AG04450 (cell line): ENCODE measurements at regions not wholly inside any gene's neighbourhood (a gene's known extent, or its start where the extent isn't known, plus 50 kb on each side); places are given as distances from the start of the nearest gene placed in this dataset.

Source experiments
- CTCF ChIA-PET: fragments of 300-600, 350-600 bp; formaldehyde crosslinking; extraction: SDS; loops from one replicate; lab custom pipeline; 2022; ENCODE audit warnings: antibody characterized with exemption, inconsistent platforms; lab: Charles Lee
- POLR2A ChIA-PET: fragments of 350-600 bp; formaldehyde crosslinking; extraction: SDS; loops from one replicate; lab custom pipeline; 2021; ENCODE audit warnings: antibody characterized with exemption, inconsistent platforms; lab: Yijun Ruan, JAX
- DNase-seq: peaks from one replicate; pipeline ENCODE4 v3.0.0-alpha.2; 2011; ENCODE audit warnings: low read depth, low spot score
- H3K27ac ChIP-seq: one replicate; pipeline ENCODE4 v1.5.1; 2012; ENCODE audit warnings: low read depth, low read length, control low read depth
- H3K27me3 ChIP-seq: one replicate; pipeline ENCODE4 v1.6.0; 2012; ENCODE audit warnings: low read length; ENCODE audit not compliant: control insufficient read depth, insufficient read depth
- H3K4me3 ChIP-seq: 2 replicates; pipeline ENCODE4 v1.5.1; 2011; ENCODE audit warnings: mild to moderate bottlenecking, low read depth, low read length, control low read depth
- H3K9me3 ChIP-seq: 2 replicates; pipeline ENCODE4 v1.5.1; 2012; ENCODE audit warnings: low read length; ENCODE audit not compliant: control insufficient read depth, insufficient read depth
- CTCF ChIP-seq: IDR thresholded peaks from 2 replicates; pipeline ENCODE4 v1.5.1; 2011; ENCODE audit warnings: low read depth, low read length, control low read depth, inconsistent platforms

DNA sequence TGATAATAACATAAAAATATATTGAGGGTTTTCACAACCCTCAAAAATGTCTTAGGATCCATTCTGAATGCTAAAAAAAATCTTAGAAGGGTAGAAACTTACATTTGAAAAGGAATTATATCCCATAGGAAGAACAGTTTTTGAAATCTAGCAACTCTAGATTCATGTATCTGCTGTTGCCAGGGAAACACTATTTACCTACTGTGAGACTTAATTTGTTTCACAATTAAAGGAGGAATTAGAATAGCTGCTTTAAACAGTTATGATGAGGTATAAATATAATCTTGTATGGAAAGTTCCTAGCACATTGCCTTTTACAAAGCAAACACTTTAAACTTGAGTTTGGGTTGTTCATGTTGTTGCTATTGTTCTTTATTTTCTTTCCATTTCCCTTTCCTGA, 988.2 kb downstream of the SUCLG1 start:
- no peaks in the 10 kb centered on the region for H3K9me3 ChIP-seq
- no peak for TF ChIP-seq CTCF
- H3K4me3 ChIP-seq = no peak overlapping the region
- DNase-seq = no peak
- POLR2A ChIA-PET = no interaction called here
- H3K27ac ChIP-seq = no peak overlapping the region
- H3K27me3 ChIP-seq = no peaks in the 10 kb centered on the region
- CTCF ChIA-PET = no interaction called here

DNA sequence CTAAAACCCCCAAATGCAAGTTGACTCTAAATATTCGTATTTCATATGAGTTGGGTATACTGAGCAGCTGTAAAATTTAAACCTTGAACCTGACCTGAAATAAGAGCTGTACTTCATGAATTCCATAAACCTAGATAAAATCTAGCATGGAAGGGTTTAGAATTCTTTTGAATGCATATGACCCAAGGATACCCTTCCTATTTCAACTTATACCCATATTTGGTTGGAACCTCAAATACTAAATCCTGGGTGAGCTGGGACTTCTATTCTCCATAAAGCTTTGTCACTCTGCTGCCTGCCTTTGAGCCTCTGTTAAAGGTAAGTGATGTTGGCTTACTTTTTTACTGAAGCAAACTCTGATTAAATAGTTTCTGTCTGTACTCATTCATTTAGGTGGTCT, 994.6 kb downstream of the SUCLG1 start:
- CTCF ChIA-PET = no interaction called here
- POLR2A ChIA-PET = no interaction called here
- Histone ChIP-seq H3K27me3 (no peaks in the 10 kb centered on the region), H3K4me3 (no peak overlapping the region), H3K27ac (no peak overlapping the region), H3K9me3 (no peaks in the 10 kb centered on the region)
- no peak for DNase-seq
- no peak for TF ChIP-seq CTCF

DNA sequence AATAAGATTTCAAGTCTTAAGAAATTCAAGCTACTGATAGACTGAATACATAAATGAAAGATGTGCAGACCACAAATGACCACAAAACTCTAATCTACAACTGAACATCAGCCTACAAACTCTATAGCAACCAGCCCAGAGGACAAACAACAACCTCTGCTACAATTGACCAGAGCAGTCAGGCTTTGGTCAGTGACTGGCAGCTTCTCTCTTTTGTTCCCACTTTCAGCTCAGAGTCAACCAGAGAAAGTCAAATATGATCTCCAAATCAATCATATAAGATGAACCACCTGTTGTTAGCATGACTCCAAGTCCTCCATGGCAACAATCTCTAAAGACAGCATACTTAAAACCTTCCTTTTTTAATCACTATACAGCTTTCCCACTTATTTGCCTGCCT, 996.2 kb downstream of the SUCLG1 start:
- no peak for DNase-seq
- CTCF ChIA-PET = no interaction called here

GRCh38 chr2:83461135-83461534, 997.9 kb downstream of the SUCLG1 start:
- no peaks in the 10 kb centered on the region for H3K27me3 ChIP-seq
- DNase-seq = no peak
- ChIA-PET POLR2A (no interaction called here), CTCF (no interaction called here)
- no peak overlapping the region for H3K27ac ChIP-seq
- no peaks in the 10 kb centered on the region for H3K9me3 ChIP-seq
- TF ChIP-seq CTCF = no peak
- H3K4me3 ChIP-seq = no peak overlapping the region

More for the DNA sequence above, 996.2 kb downstream of the SUCLG1 start:
- Histone ChIP-seq H3K27ac (no peak overlapping the region), H3K27me3 (no peaks in the 10 kb centered on the region), H3K9me3 (no peaks in the 10 kb centered on the region), H3K4me3 (no peak overlapping the region)
- POLR2A ChIA-PET = no interaction called here
- no peak for TF ChIP-seq CTCF

DNA sequence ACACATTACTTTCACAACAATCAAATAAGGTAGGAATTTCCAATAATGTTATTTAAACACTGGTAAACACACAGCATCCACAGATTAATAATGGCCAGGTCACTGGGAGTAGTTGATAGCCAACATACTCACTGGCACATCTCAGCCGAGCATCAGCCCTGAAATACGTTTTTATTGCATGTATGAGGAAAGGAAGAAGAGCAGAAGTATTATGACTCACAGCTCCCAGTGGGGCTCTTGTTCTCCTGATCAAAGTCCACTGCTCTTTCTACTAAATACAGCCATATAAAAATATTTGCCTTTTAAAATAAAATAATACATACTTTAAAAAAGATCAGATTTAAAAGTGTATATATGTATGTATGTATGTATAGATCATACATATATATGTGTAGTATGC, 999.6 kb downstream of the SUCLG1 start:
- H3K9me3 ChIP-seq = no peaks in the 10 kb centered on the region
- POLR2A ChIA-PET = no interaction called here
- DNase-seq = no peak

More for the DNA sequence above, 999.6 kb downstream of the SUCLG1 start:
- H3K27me3 ChIP-seq = no peaks in the 10 kb centered on the region
- no peak overlapping the region for H3K27ac ChIP-seq
- CTCF ChIA-PET = no interaction called here
- H3K4me3 ChIP-seq = no peak overlapping the region
- no peak for TF ChIP-seq CTCF
